ENCODE measurements at regions not wholly inside any gene's neighbourhood (a gene's known extent, or its start where the extent isn't known, plus 50 kb on each side); places are given as distances from the start of the nearest gene placed in this dataset.
"Not testable (repeated sequence)": the region's sequence is repeated elsewhere in the genome, so short reads cannot be mapped to it uniquely, and the experiment has no call there.

- TF ChIP-seq GATA1 (IDR thresholded peaks at IDR 0.05; ENCODE audit: low read depth, low read length) (no peak), POLR2A (IDR thresholded peaks at IDR 0.05; ENCODE audit: low read length) (no peak)
- no peak for DNase-seq
Measured at GRCh38 chr21:28186604-28187003, 806.1 kb downstream of the LTN1 start.

GRCh38 chr21:28181730-28182129 is 810.9 kb downstream of the LTN1 start:
- no peak for DNase-seq
- TF ChIP-seq GATA1 (IDR thresholded peaks at IDR 0.05; ENCODE audit: low read depth, low read length), result no peak
- no peak for TF ChIP-seq POLR2A (IDR thresholded peaks at IDR 0.05; ENCODE audit: low read length)

GRCh38 chr21:28179136-28179535 is 813.5 kb downstream of the LTN1 start:
- TF ChIP-seq GATA1 (IDR thresholded peaks at IDR 0.05; ENCODE audit: low read depth, low read length) (no peak), POLR2A (IDR thresholded peaks at IDR 0.05; ENCODE audit: low read length) (no peak)
- no peak for DNase-seq

- DNase-seq, result no peak
- TF ChIP-seq GATA1 (IDR thresholded peaks at IDR 0.05; ENCODE audit: low read depth, low read length) (no peak), POLR2A (IDR thresholded peaks at IDR 0.05; ENCODE audit: low read length) (no peak)
Measured at GRCh38 chr21:28177124-28177523, 815.6 kb downstream of the LTN1 start.

GRCh38 chr21:28174701-28175100 is 818.0 kb downstream of the LTN1 start:
- TF ChIP-seq POLR2A (IDR thresholded peaks at IDR 0.05; ENCODE audit: low read length) (no peak), GATA1 (IDR thresholded peaks at IDR 0.05; ENCODE audit: low read depth, low read length) (no peak)
- DNase-seq, result no peak

- no peak for DNase-seq
- TF ChIP-seq POLR2A (IDR thresholded peaks at IDR 0.05; ENCODE audit: low read length) (no peak), GATA1 (IDR thresholded peaks at IDR 0.05; ENCODE audit: low read depth, low read length) (no peak)
Measured at GRCh38 chr21:28174006-28174405, 818.7 kb downstream of the LTN1 start.

GRCh38 chr21:28172376-28172775 is 820.3 kb downstream of the LTN1 start:
- no peak for DNase-seq
- TF ChIP-seq GATA1 (IDR thresholded peaks at IDR 0.05; ENCODE audit: low read depth, low read length), result no peak
- TF ChIP-seq POLR2A (IDR thresholded peaks at IDR 0.05; ENCODE audit: low read length), result no peak

GRCh38 chr21:28167366-28167765 is 825.3 kb downstream of the LTN1 start:
- no peak for TF ChIP-seq GATA1 (IDR thresholded peaks at IDR 0.05; ENCODE audit: low read depth, low read length)
- TF ChIP-seq POLR2A (IDR thresholded peaks at IDR 0.05; ENCODE audit: low read length), result no peak
- no peak for DNase-seq

GRCh38 chr21:28164519-28164918 is 828.2 kb downstream of the LTN1 start:
- not testable (repeated sequence) for DNase-seq

- not testable (repeated sequence) for DNase-seq
Measured at GRCh38 chr21:28162052-28162451, 830.6 kb downstream of the LTN1 start.

- TF ChIP-seq GATA1 (IDR thresholded peaks at IDR 0.05; ENCODE audit: low read depth, low read length) (no peak), POLR2A (IDR thresholded peaks at IDR 0.05; ENCODE audit: low read length) (no peak)
- no peak for DNase-seq
Measured at GRCh38 chr21:28160378-28160777, 832.3 kb downstream of the LTN1 start.

- TF ChIP-seq POLR2A (IDR thresholded peaks at IDR 0.05; ENCODE audit: low read length), result no peak
- TF ChIP-seq GATA1 (IDR thresholded peaks at IDR 0.05; ENCODE audit: low read depth, low read length), result no peak
- no peak for DNase-seq
Measured at GRCh38 chr21:28159396-28159795, 833.3 kb downstream of the LTN1 start.

GRCh38 chr21:28156590-28156989 is 836.1 kb downstream of the LTN1 start:
- no peak for DNase-seq
- TF ChIP-seq POLR2A (IDR thresholded peaks at IDR 0.05; ENCODE audit: low read length), result no peak

GRCh38 chr21:28154121-28154520 is 838.6 kb downstream of the LTN1 start:
- TF ChIP-seq GATA1 (IDR thresholded peaks at IDR 0.05; ENCODE audit: low read depth, low read length) (no peak), POLR2A (IDR thresholded peaks at IDR 0.05; ENCODE audit: low read length) (no peak)
- DNase-seq, result no peak

- TF ChIP-seq POLR2A (IDR thresholded peaks at IDR 0.05; ENCODE audit: low read length) (no peak), GATA1 (IDR thresholded peaks at IDR 0.05; ENCODE audit: low read depth, low read length) (no peak)
- DNase-seq, result no peak
Measured at GRCh38 chr21:28152732-28153131, 839.9 kb downstream of the LTN1 start.

- no peak for DNase-seq
- no peak for TF ChIP-seq POLR2A (IDR thresholded peaks at IDR 0.05; ENCODE audit: low read length)
- TF ChIP-seq GATA1 (IDR thresholded peaks at IDR 0.05; ENCODE audit: low read depth, low read length), result no peak
Measured at GRCh38 chr21:28151758-28152157, 840.9 kb downstream of the LTN1 start.
